ENCODE measurements at regions not wholly inside any gene's neighbourhood (a gene's known extent, or its start where the extent isn't known, plus 50 kb on each side); places are given as distances from the start of the nearest gene placed in this dataset.
"Not testable (repeated sequence)": the region's sequence is repeated elsewhere in the genome, so short reads cannot be mapped to it uniquely, and the experiment has no call there.

DNA sequence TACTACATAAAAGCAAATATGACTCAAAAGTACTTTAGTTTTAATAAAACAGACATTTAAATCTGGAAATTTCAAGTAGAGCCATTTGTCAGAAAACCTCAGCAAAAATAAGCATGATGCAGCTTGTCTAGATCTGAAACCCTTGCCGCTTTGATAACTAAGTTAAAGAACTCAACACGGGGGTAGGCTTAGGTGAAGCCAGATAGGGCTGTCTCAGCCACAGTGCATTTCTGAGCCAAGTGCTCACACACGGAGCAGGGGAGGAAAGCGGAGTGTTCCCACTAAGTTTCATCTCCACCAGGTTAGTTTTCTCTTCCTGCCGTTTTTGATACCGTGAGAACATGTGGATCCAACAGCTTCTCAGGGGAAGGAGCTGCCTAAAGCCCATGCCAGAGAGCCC lies 303.5 kb downstream of the BCL2L11 start:
- TF ChIP-seq POLR2A, POLR2AphosphoS5 (IDR thresholded peaks at IDR 0.05): not testable (repeated sequence)
- TF ChIP-seq, protein P1, sequence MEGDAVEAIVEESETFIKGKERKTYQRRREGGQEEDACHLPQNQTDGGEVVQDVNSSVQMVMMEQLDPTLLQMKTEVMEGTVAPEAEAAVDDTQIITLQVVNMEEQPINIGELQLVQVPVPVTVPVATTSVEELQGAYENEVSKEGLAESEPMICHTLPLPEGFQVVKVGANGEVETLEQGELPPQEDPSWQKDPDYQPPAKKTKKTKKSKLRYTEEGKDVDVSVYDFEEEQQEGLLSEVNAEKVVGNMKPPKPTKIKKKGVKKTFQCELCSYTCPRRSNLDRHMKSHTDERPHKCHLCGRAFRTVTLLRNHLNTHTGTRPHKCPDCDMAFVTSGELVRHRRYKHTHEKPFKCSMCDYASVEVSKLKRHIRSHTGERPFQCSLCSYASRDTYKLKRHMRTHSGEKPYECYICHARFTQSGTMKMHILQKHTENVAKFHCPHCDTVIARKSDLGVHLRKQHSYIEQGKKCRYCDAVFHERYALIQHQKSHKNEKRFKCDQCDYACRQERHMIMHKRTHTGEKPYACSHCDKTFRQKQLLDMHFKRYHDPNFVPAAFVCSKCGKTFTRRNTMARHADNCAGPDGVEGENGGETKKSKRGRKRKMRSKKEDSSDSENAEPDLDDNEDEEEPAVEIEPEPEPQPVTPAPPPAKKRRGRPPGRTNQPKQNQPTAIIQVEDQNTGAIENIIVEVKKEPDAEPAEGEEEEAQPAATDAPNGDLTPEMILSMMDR (IDR thresholded peaks at IDR 0.05) = not testable (repeated sequence)

All from gastroesophageal sphincter (tissue), 3 donors.